ENCODE measurements at regions not wholly inside any gene's neighbourhood (a gene's known extent, or its start where the extent isn't known, plus 50 kb on each side); places are given as distances from the start of the nearest gene placed in this dataset.

DNA sequence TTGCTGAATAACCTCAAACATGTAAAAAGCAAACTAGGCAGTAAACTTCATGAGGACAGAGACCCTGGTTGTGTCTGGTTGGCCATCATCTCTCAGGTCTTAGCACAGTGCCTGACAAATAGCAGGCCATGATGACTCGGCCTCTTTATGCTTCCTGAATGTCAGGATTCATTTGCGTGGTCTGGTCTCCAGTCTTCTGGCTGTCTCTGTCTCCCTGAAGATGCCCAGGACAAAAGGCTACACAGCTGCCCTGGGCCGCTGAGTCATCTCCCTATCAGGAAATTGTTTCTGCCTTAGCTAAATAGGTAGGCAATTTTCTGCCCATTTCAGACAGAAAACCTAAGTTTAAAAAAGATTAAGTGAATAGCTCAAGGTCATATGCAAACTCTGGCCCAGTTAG lies 84.1 kb upstream of the FNDC3A start:
- H3K4me3 ChIP-seq (ENCODE audit: low read depth, low read length) = no peak overlapping the region
- no peak overlapping the region for H3K27ac ChIP-seq (ENCODE audit: insufficient read depth, low read length, poor library complexity, severe bottlenecking)
- DNase-seq (no peak), ATAC-seq (ENCODE audit: low read depth in 2 of 2) (no peak)
- Mint-ChIP-seq H3K4me1 (peaks cover 0 to 5% (median 0%) of the 10 kb centered on the region in 4 donors), H3K27me3 (no peaks in the 10 kb centered on the region), H3K27ac (peak overlapping the region in 1 of 3 donors; percentile 12), H3K9me3 (peaks cover 0 to 3% (median 0%) of the 10 kb centered on the region in 7 donors), H3K36me3 (no peaks in the 10 kb centered on the region), H3K4me3 (no peak overlapping the region)
- H3K9me3 ChIP-seq (ENCODE audit: control insufficient read depth in 2 of 2, low read length in 2 of 2) = no peaks in the 10 kb centered on the region
- no peaks in the 10 kb centered on the region for H3K36me3 ChIP-seq (ENCODE audit: control insufficient read depth, insufficient read depth, low read length)
- no peaks in the 10 kb centered on the region for H3K4me1 ChIP-seq (ENCODE audit: control insufficient read depth, insufficient read depth, low read length, poor library complexity, severe bottlenecking)
- H3K27me3 ChIP-seq (ENCODE audit: control insufficient read depth, insufficient read depth, low read length) = no peaks in the 10 kb centered on the region

- peak; percentile 53 to 58 for ATAC-seq (ENCODE audit: low read depth in 2 of 2)
- no peaks in the 10 kb centered on the region for H3K4me1 ChIP-seq (ENCODE audit: control insufficient read depth, insufficient read depth, low read length, poor library complexity, severe bottlenecking)
- H3K4me3 ChIP-seq (ENCODE audit: low read depth, low read length) = no peak overlapping the region
- DNase-seq = peak in 1 of 3 donors; percentile 46
- H3K27ac ChIP-seq (ENCODE audit: insufficient read depth, low read length, poor library complexity, severe bottlenecking) = no peak overlapping the region
- no peaks in the 10 kb centered on the region for H3K27me3 Mint-ChIP-seq
- H3K9me3 Mint-ChIP-seq = peaks cover 0 to 3% (median 0%) of the 10 kb centered on the region in 7 donors
- H3K36me3 ChIP-seq (ENCODE audit: control insufficient read depth, insufficient read depth, low read length) = no peaks in the 10 kb centered on the region
- no peaks in the 10 kb centered on the region for H3K27me3 ChIP-seq (ENCODE audit: control insufficient read depth, insufficient read depth, low read length)
- no peaks in the 10 kb centered on the region for H3K36me3 Mint-ChIP-seq
- H3K9me3 ChIP-seq (ENCODE audit: control insufficient read depth in 2 of 2, low read length in 2 of 2) = no peaks in the 10 kb centered on the region
- H3K27ac Mint-ChIP-seq = no peak overlapping the region
- no peak overlapping the region for H3K4me3 Mint-ChIP-seq
- H3K4me1 Mint-ChIP-seq = peaks cover 0 to 5% (median 0%) of the 10 kb centered on the region in 4 donors
Measured at GRCh38 chr13:48892053-48892687, 83.5 kb upstream of the FNDC3A start.

- Histone ChIP-seq H3K9me3 (ENCODE audit: control insufficient read depth in 2 of 2, low read length in 2 of 2) (no peaks in the 10 kb centered on the region), H3K27me3 (ENCODE audit: control insufficient read depth, insufficient read depth, low read length) (no peaks in the 10 kb centered on the region), H3K36me3 (ENCODE audit: control insufficient read depth, insufficient read depth, low read length) (no peaks in the 10 kb centered on the region), H3K27ac (ENCODE audit: insufficient read depth, low read length, poor library complexity, severe bottlenecking) (no peak overlapping the region), H3K4me3 (ENCODE audit: low read depth, low read length) (no peak overlapping the region), H3K4me1 (ENCODE audit: control insufficient read depth, insufficient read depth, low read length, poor library complexity, severe bottlenecking) (no peaks in the 10 kb centered on the region)
- DNase-seq (no peak), ATAC-seq (ENCODE audit: low read depth in 2 of 2) (no peak)
- H3K9me3 Mint-ChIP-seq = peaks cover 0 to 4% (median 0%) of the 10 kb centered on the region in 7 donors
- no peaks in the 10 kb centered on the region for H3K36me3 Mint-ChIP-seq
- H3K27me3 Mint-ChIP-seq = no peaks in the 10 kb centered on the region
- peaks cover 0 to 5% (median 0%) of the 10 kb centered on the region in 4 donors for H3K4me1 Mint-ChIP-seq
- H3K4me3 Mint-ChIP-seq = no peak overlapping the region
- H3K27ac Mint-ChIP-seq = no peak overlapping the region
Measured at GRCh38 chr13:48892688-48893075, 83.0 kb upstream of the FNDC3A start.

GRCh38 chr13:48896312-48896711 lies 79.4 kb upstream of the FNDC3A start:
- H3K4me1 ChIP-seq (ENCODE audit: control insufficient read depth, insufficient read depth, low read length, poor library complexity, severe bottlenecking) = no peaks in the 10 kb centered on the region
- H3K27ac ChIP-seq (ENCODE audit: insufficient read depth, low read length, poor library complexity, severe bottlenecking) = no peak overlapping the region
- Mint-ChIP-seq H3K27me3 (no peaks in the 10 kb centered on the region), H3K9me3 (peaks cover 0 to 2% (median 0%) of the 10 kb centered on the region in 7 donors), H3K36me3 (no peaks in the 10 kb centered on the region), H3K27ac (no peak overlapping the region), H3K4me3 (no peak overlapping the region), H3K4me1 (no peaks in the 10 kb centered on the region)
- H3K27me3 ChIP-seq (ENCODE audit: control insufficient read depth, insufficient read depth, low read length) = peaks cover 6% of the 10 kb centered on the region
- ATAC-seq (ENCODE audit: low read depth in 2 of 2) = peak in 1 of 2 donors; percentile 40
- no peaks in the 10 kb centered on the region for H3K9me3 ChIP-seq (ENCODE audit: control insufficient read depth in 2 of 2, low read length in 2 of 2)
- peak in 1 of 3 donors; percentile 9 for DNase-seq
- H3K36me3 ChIP-seq (ENCODE audit: control insufficient read depth, insufficient read depth, low read length) = no peaks in the 10 kb centered on the region
- H3K4me3 ChIP-seq (ENCODE audit: low read depth, low read length) = no peak overlapping the region

DNA sequence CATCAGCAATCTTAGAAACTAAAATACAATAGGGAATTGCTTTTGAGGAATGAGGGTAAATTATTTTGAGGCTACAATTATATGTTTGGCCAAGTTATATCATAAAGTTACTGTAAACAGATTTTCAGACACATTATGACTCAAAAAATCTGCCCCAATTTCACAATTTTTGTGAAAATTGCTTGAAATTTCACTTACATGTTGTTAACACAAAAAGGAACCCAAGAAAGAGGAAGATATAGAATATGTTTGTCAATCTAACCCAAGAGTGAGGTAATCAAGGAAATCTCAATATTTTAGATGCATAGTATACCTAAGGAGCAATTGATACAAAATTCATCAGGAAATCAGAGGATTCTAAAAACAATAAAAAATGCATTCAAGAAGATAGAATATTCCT lies 73.9 kb upstream of the FNDC3A start:
- H3K27me3 Mint-ChIP-seq = peaks cover 5% of the 10 kb centered on the region
- H3K27ac Mint-ChIP-seq = no peak overlapping the region
- Histone ChIP-seq H3K36me3 (ENCODE audit: control insufficient read depth, insufficient read depth, low read length) (no peaks in the 10 kb centered on the region), H3K9me3 (ENCODE audit: control insufficient read depth in 2 of 2, low read length in 2 of 2) (no peaks in the 10 kb centered on the region), H3K4me1 (ENCODE audit: control insufficient read depth, insufficient read depth, low read length, poor library complexity, severe bottlenecking) (no peaks in the 10 kb centered on the region), H3K27me3 (ENCODE audit: control insufficient read depth, insufficient read depth, low read length) (peaks cover 12% of the 10 kb centered on the region), H3K4me3 (ENCODE audit: low read depth, low read length) (no peak overlapping the region), H3K27ac (ENCODE audit: insufficient read depth, low read length, poor library complexity, severe bottlenecking) (no peak overlapping the region)
- ATAC-seq (ENCODE audit: low read depth in 2 of 2) = no peak
- no peak for DNase-seq
- H3K4me3 Mint-ChIP-seq = no peak overlapping the region
- peaks cover 0 to 4% (median 0%) of the 10 kb centered on the region in 7 donors for H3K9me3 Mint-ChIP-seq
- no peaks in the 10 kb centered on the region for H3K4me1 Mint-ChIP-seq
- no peaks in the 10 kb centered on the region for H3K36me3 Mint-ChIP-seq

DNA sequence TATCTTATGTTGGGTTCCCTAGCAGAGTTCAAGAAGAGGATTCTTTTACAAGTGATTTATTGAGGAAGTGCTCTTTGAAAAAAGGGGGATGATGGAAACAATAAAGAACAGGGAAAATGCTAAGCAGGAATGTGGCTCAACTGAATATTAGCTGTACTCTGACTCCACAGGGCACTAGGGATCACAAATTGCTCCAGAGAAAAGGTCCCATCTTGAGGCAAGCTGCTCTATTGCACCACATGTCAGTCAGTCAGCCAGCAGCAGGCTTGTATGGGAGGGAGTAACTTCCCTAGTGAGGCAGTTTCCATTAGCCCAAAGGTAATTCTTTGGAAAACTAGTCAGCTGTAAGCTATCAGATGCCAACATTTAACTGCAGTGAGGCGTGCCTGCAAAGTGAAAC lies 73.3 kb upstream of the FNDC3A start:
- no peak overlapping the region for H3K27ac ChIP-seq (ENCODE audit: insufficient read depth, low read length, poor library complexity, severe bottlenecking)
- no peaks in the 10 kb centered on the region for H3K9me3 ChIP-seq (ENCODE audit: control insufficient read depth in 2 of 2, low read length in 2 of 2)
- peaks cover 12% of the 10 kb centered on the region for H3K27me3 ChIP-seq (ENCODE audit: control insufficient read depth, insufficient read depth, low read length)
- H3K9me3 Mint-ChIP-seq = peaks cover 0 to 6% (median 0%) of the 10 kb centered on the region in 7 donors
- ATAC-seq (ENCODE audit: low read depth in 2 of 2) (no peak), DNase-seq (no peak)
- H3K4me1 Mint-ChIP-seq = no peaks in the 10 kb centered on the region
- H3K4me1 ChIP-seq (ENCODE audit: control insufficient read depth, insufficient read depth, low read length, poor library complexity, severe bottlenecking) = no peaks in the 10 kb centered on the region
- no peaks in the 10 kb centered on the region for H3K36me3 Mint-ChIP-seq
- no peak overlapping the region for H3K27ac Mint-ChIP-seq
- peaks cover 5% of the 10 kb centered on the region for H3K27me3 Mint-ChIP-seq
- no peaks in the 10 kb centered on the region for H3K36me3 ChIP-seq (ENCODE audit: control insufficient read depth, insufficient read depth, low read length)
- H3K4me3 Mint-ChIP-seq = no peak overlapping the region
- H3K4me3 ChIP-seq (ENCODE audit: low read depth, low read length) = no peak overlapping the region

DNA sequence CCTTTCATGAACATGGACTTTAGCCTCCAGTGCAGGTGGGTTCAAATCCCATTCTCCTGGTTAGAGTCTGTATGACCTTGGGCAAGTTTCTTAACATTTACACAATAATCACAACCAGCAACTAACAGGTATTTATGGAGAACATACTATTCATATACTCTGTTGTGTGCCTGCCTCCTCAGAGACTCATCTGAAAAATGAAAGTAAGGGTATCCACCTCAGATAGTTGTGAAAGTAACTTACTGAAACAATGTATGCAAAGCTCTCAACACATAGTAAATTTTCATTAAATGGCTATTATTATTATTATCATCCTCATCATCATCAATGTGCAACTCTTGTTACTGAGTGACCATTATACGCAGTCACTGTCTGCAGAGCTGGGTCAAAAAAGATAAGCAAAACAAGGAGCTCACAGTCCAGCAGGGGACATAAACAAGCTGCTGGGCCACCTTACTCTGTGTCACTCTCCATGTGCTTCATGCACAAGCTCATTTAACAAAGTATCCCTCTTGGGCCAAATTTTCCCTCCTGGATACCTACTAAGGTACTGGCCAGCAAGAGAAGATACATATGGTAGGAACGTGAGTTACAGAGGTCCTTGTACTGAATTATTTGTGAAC lies 70.9 kb upstream of the FNDC3A start:
- peaks cover 5% of the 10 kb centered on the region for H3K27me3 Mint-ChIP-seq
- peaks cover 10% of the 10 kb centered on the region for H3K27me3 ChIP-seq (ENCODE audit: control insufficient read depth, insufficient read depth, low read length)
- H3K27ac ChIP-seq (ENCODE audit: insufficient read depth, low read length, poor library complexity, severe bottlenecking) = no peak overlapping the region
- no peak overlapping the region for H3K4me3 ChIP-seq (ENCODE audit: low read depth, low read length)
- H3K4me1 ChIP-seq (ENCODE audit: control insufficient read depth, insufficient read depth, low read length, poor library complexity, severe bottlenecking) = no peaks in the 10 kb centered on the region
- no peaks in the 10 kb centered on the region for H3K9me3 ChIP-seq (ENCODE audit: control insufficient read depth in 2 of 2, low read length in 2 of 2)
- ATAC-seq (ENCODE audit: low read depth in 2 of 2) (no peak), DNase-seq (peak in 1 of 3 donors; percentile 10)
- H3K36me3 Mint-ChIP-seq = no peaks in the 10 kb centered on the region
- no peak overlapping the region for H3K4me3 Mint-ChIP-seq
- H3K9me3 Mint-ChIP-seq = peaks cover 0 to 7% (median 0%) of the 10 kb centered on the region in 7 donors
- no peaks in the 10 kb centered on the region for H3K36me3 ChIP-seq (ENCODE audit: control insufficient read depth, insufficient read depth, low read length)
- H3K27ac Mint-ChIP-seq = no peak overlapping the region
- no peaks in the 10 kb centered on the region for H3K4me1 Mint-ChIP-seq

DNA sequence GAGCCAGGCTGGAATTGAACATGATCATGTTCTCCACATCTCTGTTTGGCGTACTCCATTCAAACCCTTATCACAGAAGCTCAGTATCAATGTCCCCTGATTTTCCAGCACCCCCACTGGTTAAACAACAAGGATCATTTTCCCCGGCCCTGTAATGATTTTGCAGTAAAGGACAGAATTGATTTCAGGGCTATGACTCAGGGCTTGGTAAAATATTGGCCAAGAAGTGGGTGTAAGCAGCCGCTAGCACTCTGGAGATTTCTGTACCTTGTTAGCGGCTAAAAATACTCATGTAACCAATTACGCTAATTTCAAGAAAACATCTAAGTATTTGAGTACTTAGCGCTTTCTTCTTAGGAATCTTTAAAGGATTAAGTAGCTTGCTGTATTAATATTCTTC lies 69.5 kb upstream of the FNDC3A start:
- H3K27ac ChIP-seq (ENCODE audit: insufficient read depth, low read length, poor library complexity, severe bottlenecking) = no peak overlapping the region
- no peaks in the 10 kb centered on the region for H3K4me1 ChIP-seq (ENCODE audit: control insufficient read depth, insufficient read depth, low read length, poor library complexity, severe bottlenecking)
- peaks cover 5% of the 10 kb centered on the region for H3K27me3 Mint-ChIP-seq
- no peaks in the 10 kb centered on the region for H3K36me3 ChIP-seq (ENCODE audit: control insufficient read depth, insufficient read depth, low read length)
- no peak overlapping the region for H3K4me3 Mint-ChIP-seq
- H3K27ac Mint-ChIP-seq = no peak overlapping the region
- no peaks in the 10 kb centered on the region for H3K4me1 Mint-ChIP-seq
- H3K9me3 ChIP-seq (ENCODE audit: control insufficient read depth in 2 of 2, low read length in 2 of 2) = no peaks in the 10 kb centered on the region
- H3K4me3 ChIP-seq (ENCODE audit: low read depth, low read length) = no peak overlapping the region
- ATAC-seq (ENCODE audit: low read depth in 2 of 2) (no peak), DNase-seq (no peak)
- no peaks in the 10 kb centered on the region for H3K36me3 Mint-ChIP-seq
- H3K9me3 Mint-ChIP-seq = peaks cover 0 to 7% (median 0%) of the 10 kb centered on the region in 7 donors
- peaks cover 6% of the 10 kb centered on the region for H3K27me3 ChIP-seq (ENCODE audit: control insufficient read depth, insufficient read depth, low read length)
